ENCODE measurements at regions not wholly inside any gene's neighbourhood (a gene's known extent, or its start where the extent isn't known, plus 50 kb on each side); places are given as distances from the start of the nearest gene placed in this dataset.

DNA sequence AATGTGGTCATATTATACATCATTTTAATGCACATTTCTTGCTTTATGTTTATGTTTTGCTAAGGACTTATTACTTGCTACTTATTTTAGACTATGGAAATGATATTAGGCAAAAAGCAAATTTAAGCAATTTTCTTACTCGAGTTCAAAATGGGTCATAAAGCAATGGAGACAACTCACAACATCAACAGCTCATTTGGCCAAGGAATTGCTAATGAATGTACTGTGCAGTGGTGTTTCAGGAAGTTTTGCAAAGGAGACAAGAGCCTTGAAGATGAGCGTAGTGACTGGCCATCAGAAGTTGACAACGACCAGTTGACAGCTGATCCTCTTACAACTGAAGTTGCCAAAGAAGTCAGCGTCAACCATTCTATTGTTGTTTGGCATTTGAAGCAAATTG lies 831.8 kb upstream of the SEL1L start:
- no peaks in the 10 kb centered on the region for H3K27me3 ChIP-seq (ENCODE audit: low read depth)
- no peak overlapping the region for H3K4me3 ChIP-seq
- H3K27ac ChIP-seq = no peak overlapping the region
- no peak for DNase-seq
- intact Hi-C loops (cut with DNase I) = no loop called here
- TF ChIP-seq, protein P1, sequence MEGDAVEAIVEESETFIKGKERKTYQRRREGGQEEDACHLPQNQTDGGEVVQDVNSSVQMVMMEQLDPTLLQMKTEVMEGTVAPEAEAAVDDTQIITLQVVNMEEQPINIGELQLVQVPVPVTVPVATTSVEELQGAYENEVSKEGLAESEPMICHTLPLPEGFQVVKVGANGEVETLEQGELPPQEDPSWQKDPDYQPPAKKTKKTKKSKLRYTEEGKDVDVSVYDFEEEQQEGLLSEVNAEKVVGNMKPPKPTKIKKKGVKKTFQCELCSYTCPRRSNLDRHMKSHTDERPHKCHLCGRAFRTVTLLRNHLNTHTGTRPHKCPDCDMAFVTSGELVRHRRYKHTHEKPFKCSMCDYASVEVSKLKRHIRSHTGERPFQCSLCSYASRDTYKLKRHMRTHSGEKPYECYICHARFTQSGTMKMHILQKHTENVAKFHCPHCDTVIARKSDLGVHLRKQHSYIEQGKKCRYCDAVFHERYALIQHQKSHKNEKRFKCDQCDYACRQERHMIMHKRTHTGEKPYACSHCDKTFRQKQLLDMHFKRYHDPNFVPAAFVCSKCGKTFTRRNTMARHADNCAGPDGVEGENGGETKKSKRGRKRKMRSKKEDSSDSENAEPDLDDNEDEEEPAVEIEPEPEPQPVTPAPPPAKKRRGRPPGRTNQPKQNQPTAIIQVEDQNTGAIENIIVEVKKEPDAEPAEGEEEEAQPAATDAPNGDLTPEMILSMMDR (IDR thresholded peaks at IDR 0.05) = no peak
- ATAC-seq = no peak
- H3K36me3 ChIP-seq = no peaks in the 10 kb centered on the region
- H3K9me3 ChIP-seq = no peaks in the 10 kb centered on the region
- H3K4me1 ChIP-seq = no peaks in the 10 kb centered on the region

DNA sequence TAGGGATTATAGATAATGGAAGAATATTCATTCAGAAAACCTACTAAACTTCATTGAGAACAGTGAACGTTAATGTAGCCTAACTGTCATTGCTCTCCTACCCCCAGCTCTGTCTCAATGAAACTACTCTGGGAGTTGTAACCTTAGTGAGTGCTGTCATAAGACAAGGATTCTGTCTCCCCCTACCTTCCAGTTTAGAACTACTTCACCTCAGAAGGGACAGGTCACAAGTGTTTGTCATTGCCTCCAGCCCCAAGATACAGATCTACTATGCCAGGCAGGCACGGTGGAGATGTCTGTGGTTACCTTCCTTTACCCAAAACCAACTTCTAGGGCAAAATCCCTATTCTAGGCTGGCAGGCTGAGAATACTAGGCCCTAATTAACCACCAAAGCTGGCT lies 833.1 kb upstream of the SEL1L start:
- DNase-seq (no peak), ATAC-seq (no peak)
- Histone ChIP-seq H3K4me1 (no peaks in the 10 kb centered on the region), H3K36me3 (no peaks in the 10 kb centered on the region), H3K4me3 (no peak overlapping the region), H3K9me3 (no peaks in the 10 kb centered on the region), H3K27me3 (ENCODE audit: low read depth) (no peaks in the 10 kb centered on the region), H3K27ac (no peak overlapping the region)
- intact Hi-C loops (cut with DNase I) = no loop called here
- TF ChIP-seq, protein P1 (IDR thresholded peaks at IDR 0.05) = no peak

DNA sequence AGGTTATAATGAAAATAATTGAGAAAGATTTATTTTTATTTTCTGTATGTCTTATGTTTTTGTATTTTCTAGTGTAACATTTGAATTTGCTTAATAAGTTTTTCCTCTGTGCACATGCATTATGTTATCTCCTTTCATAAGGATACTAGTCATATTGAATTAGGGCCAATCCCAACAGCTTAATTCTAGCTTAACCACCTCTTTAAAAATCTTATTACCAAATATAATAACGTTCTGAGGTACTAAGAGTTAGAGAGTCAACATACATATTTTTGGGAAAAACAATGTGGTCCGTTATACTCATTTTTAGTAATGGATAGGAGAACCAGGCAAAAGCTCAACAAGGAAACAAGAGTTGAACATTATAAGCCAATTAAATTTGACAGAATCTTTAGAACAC lies 845.6 kb upstream of the SEL1L start:
- no peak for DNase-seq
- ATAC-seq = no peak

DNA sequence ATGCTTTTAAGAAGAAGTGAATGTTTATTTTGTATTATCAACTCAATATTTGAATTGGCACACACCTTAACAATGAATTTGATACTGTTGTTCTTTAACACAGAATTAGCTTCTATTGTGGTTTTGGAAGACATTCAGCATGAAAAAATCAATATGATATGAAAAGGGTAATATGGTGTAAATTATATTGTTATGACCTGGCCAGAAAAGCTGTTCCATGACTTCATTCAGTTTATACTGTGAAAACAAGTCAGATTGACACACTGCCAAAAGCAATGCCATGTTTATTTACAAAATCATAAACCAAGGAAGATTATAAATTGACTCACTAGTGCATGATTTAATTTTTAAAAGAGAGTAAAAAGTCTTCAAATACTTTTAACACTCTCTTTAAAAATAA lies 851.4 kb upstream of the SEL1L start:
- DNase-seq = no peak

More for the DNA sequence above, 845.6 kb upstream of the SEL1L start:
- Histone ChIP-seq H3K4me1 (no peaks in the 10 kb centered on the region), H3K4me3 (no peak overlapping the region), H3K27me3 (ENCODE audit: low read depth) (no peaks in the 10 kb centered on the region), H3K27ac (no peak overlapping the region), H3K36me3 (no peaks in the 10 kb centered on the region), H3K9me3 (no peaks in the 10 kb centered on the region)
- intact Hi-C loops (cut with DNase I) = no loop called here
- TF ChIP-seq, protein P1 (IDR thresholded peaks at IDR 0.05) = no peak

DNA sequence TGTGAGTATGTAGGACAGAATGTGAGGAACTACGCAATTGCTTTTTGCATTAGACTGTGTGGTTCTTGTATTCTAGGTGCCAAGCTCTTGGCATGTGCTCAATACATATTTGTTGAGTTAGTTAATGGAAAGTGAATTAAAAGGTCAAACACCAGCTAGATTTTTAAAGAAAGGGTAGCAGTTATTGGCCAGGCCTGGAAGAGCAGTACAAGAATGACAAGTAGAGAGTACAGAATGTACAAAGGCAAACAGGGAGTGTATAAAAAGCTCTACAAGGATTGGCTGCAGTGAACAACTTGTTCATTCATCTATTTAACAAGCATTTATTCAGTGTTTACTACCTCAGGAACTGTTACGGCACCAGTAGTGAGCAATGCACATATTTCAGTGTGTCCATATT lies 854.0 kb upstream of the SEL1L start:
- TF ChIP-seq, protein P1 (IDR thresholded peaks at IDR 0.05) = no peak
- Histone ChIP-seq H3K4me1 (no peaks in the 10 kb centered on the region), H3K27ac (no peak overlapping the region), H3K9me3 (no peaks in the 10 kb centered on the region), H3K4me3 (no peak overlapping the region), H3K27me3 (ENCODE audit: low read depth) (no peaks in the 10 kb centered on the region), H3K36me3 (no peaks in the 10 kb centered on the region)
- DNase-seq (no peak), ATAC-seq (peak; percentile 80 to 83)
- intact Hi-C loops (cut with DNase I) = no loop called here

More for the DNA sequence above, 851.4 kb upstream of the SEL1L start:
- Histone ChIP-seq H3K4me1 (no peaks in the 10 kb centered on the region), H3K27me3 (ENCODE audit: low read depth) (no peaks in the 10 kb centered on the region), H3K36me3 (no peaks in the 10 kb centered on the region), H3K4me3 (no peak overlapping the region), H3K9me3 (no peaks in the 10 kb centered on the region), H3K27ac (no peak overlapping the region)
- no peak for ATAC-seq
- TF ChIP-seq, protein P1 (IDR thresholded peaks at IDR 0.05) = no peak
- intact Hi-C loops (cut with DNase I) = no loop called here

DNA sequence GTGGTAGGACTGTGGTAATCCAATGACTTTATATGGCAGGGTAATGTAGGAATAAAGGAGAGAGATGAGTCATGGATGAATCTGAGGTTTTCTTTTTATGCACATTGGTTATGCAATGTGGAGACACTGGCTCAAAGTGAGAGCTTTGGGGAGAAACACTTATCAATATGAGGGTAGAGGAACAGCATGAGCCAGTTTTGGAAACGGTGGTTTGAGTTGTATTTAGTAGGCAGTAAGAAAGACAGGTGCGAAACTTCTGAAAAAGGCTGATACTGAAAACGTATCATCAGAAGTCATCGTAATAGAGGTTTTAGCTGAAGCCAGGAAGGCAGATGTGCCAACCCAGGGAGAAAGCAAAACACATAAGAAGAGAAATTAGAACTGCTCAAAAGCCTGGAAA lies 854.8 kb upstream of the SEL1L start:
- H3K4me1 ChIP-seq = no peaks in the 10 kb centered on the region
- ATAC-seq (no peak), DNase-seq (no peak)
- no peaks in the 10 kb centered on the region for H3K27me3 ChIP-seq (ENCODE audit: low read depth)
- H3K36me3 ChIP-seq = no peaks in the 10 kb centered on the region
- H3K4me3 ChIP-seq = no peak overlapping the region
- no peak overlapping the region for H3K27ac ChIP-seq
- intact Hi-C loops (cut with DNase I) = no loop called here
- TF ChIP-seq, protein P1 (IDR thresholded peaks at IDR 0.05) = no peak
- no peaks in the 10 kb centered on the region for H3K9me3 ChIP-seq
